ENCODE measurements at regions not wholly inside any gene's neighbourhood (a gene's known extent, or its start where the extent isn't known, plus 50 kb on each side); places are given as distances from the start of the nearest gene placed in this dataset.

GRCh38 chrX:42619068-42619467, 158.9 kb downstream of the PPP1R2C start:
- DNase-seq (ENCODE audit: low spot score) = no peak

GRCh38 chrX:42616981-42617380, 161.0 kb downstream of the PPP1R2C start:
- DNase-seq (ENCODE audit: low spot score) = no peak

GRCh38 chrX:42615161-42615563, 162.8 kb downstream of the PPP1R2C start:
- no peak for DNase-seq (ENCODE audit: low spot score)

- no peak for DNase-seq (ENCODE audit: low spot score)
These were observed 171.4 kb downstream of the PPP1R2C start for GRCh38 chrX:42606591-42606990.

GRCh38 chrX:42604302-42604701, 173.7 kb downstream of the PPP1R2C start:
- no peak for DNase-seq (ENCODE audit: low spot score)

GRCh38 chrX:42603016-42603415, 174.9 kb downstream of the PPP1R2C start:
- no peak for DNase-seq (ENCODE audit: low spot score)

GRCh38 chrX:42602566-42602965, 175.4 kb downstream of the PPP1R2C start:
- no peak for DNase-seq (ENCODE audit: low spot score)

- no peak for DNase-seq (ENCODE audit: low spot score)
These were observed 175.8 kb downstream of the PPP1R2C start for GRCh38 chrX:42602136-42602535.

GRCh38 chrX:42597481-42597880, 180.5 kb downstream of the PPP1R2C start:
- DNase-seq (ENCODE audit: low spot score) = no peak

GRCh38 chrX:42585842-42586621, 191.9 kb downstream of the PPP1R2C start:
- DNase-seq (ENCODE audit: low spot score) = no peak

GRCh38 chrX:42577936-42578470, 200.0 kb downstream of the PPP1R2C start:
- peak; percentile 11 for DNase-seq (ENCODE audit: low spot score)

- DNase-seq (ENCODE audit: low spot score) = no peak
These were observed 210.7 kb downstream of the PPP1R2C start for GRCh38 chrX:42567268-42567667.

- DNase-seq (ENCODE audit: low spot score) = no peak
These were observed 212.2 kb downstream of the PPP1R2C start for GRCh38 chrX:42565739-42566138.

GRCh38 chrX:42546800-42547199, 231.2 kb downstream of the PPP1R2C start:
- no peak for DNase-seq (ENCODE audit: low spot score)

- DNase-seq (ENCODE audit: low spot score) = no peak
These were observed 233.1 kb downstream of the PPP1R2C start for GRCh38 chrX:42544883-42545282.

GRCh38 chrX:42541554-42541953, 236.4 kb downstream of the PPP1R2C start:
- DNase-seq (ENCODE audit: low spot score) = no peak

GRCh38 chrX:42540146-42540545, 237.8 kb downstream of the PPP1R2C start:
- no peak for DNase-seq (ENCODE audit: low spot score)

GRCh38 chrX:42538405-42538804, 239.6 kb downstream of the PPP1R2C start:
- DNase-seq (ENCODE audit: low spot score) = peak; percentile 6

- no peak for DNase-seq (ENCODE audit: low spot score)
These were observed 241.7 kb downstream of the PPP1R2C start for GRCh38 chrX:42536286-42536685.

- DNase-seq (ENCODE audit: low spot score) = no peak
These were observed 242.7 kb downstream of the PPP1R2C start for GRCh38 chrX:42535233-42535632.

- no peak for DNase-seq (ENCODE audit: low spot score)
These were observed 244.2 kb downstream of the PPP1R2C start for GRCh38 chrX:42533761-42534160.

GRCh38 chrX:42531441-42531840, 246.5 kb downstream of the PPP1R2C start:
- DNase-seq (ENCODE audit: low spot score) = peak; percentile 1

GRCh38 chrX:42530027-42530426, 247.9 kb downstream of the PPP1R2C start:
- DNase-seq (ENCODE audit: low spot score) = no peak

GRCh38 chrX:42524379-42524778, 253.6 kb downstream of the PPP1R2C start:
- DNase-seq (ENCODE audit: low spot score) = no peak

Data from HuH-7 (cell line).